NCI-H146 (cell line): ENCODE measurements at regions not wholly inside any gene's neighbourhood (a gene's known extent, or its start where the extent isn't known, plus 50 kb on each side); places are given as distances from the start of the nearest gene placed in this dataset.

Experiments used
- DNase-seq: peaks from one replicate; lab custom pipeline; 2025; lab: John Stamatoyannopoulos, UW

DNA sequence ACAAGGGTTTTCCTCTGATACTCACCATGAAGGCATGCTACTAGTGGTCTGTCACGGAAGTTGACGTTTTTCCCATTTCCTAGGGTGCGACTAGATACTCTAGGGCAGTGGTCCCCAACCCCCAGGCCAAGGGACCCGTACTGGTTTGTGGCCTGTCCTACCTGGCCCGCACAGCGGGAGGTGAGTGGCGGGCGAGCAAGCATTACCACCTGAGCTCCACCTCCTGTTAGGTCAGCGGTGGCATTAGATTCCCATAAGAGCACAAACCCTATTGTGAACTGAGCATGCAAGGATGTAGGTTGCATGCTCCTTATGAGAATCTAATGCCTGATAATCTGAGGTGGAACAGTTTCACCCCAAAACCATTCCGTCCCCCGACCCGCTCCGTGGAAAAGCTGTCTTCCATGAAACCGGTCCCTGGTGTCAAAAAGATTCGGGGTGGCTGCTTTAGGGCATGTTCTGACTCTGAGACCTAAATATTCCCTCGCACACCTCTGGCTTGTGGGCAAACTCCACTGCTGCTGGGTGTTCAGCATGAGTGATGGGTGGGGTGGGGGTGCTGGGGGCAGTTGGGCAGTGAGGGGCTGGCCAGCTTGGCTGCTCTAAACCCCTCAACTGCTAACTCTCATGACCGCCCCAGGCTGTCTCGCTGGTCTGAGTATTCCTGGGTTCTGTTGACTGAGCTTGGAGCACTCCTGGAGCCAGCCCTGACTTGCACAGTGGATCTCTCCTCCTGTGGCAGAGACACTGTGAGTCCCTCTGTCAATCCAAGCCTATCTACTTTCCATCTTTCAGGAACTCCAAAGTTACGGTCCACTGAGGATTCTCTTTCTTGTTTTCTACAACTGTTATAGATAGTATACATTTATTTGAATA, 78.3 kb upstream of the NEK6 start:
- no peak for DNase-seq

DNA sequence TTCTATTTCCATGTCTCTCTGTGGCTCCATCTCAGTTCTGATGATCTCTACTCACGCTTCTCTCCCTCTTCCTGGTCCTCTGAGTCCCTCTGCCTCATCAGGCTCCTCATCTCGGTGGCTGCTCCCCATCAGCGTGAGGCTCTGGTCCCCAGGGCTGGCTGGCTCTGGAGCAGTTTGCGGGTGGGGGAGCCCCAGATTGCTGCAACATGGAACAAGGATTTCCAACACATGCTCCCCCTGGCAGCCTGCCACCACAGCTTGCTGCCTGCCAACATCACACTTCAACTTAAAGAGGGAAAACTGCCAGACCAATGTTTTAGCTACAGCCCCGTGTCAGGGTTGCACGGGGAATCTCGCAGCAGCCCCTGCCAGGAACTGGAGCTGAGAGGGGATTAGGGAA, 77.2 kb upstream of the NEK6 start:
- DNase-seq: no peak

DNA sequence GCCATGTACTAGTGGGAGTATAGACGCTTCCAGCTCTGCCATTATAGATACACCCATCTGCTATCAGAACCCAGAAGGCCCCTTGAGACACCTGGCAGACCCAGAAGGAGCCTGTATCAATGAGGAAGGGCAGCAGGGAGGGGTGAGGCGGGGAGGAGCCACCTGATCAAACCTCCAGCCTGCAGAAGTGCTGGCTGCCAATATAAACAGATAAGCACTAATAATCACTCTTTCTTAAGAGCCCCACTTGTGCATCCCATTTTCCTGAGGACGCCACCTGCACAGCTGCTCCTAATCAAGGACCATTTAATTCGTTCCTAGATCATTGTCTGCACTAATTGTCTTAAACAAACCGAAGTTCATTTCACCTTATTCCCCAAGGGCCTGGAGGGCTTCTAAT, 75.0 kb upstream of the NEK6 start:
- DNase-seq: peak; percentile 75

DNA sequence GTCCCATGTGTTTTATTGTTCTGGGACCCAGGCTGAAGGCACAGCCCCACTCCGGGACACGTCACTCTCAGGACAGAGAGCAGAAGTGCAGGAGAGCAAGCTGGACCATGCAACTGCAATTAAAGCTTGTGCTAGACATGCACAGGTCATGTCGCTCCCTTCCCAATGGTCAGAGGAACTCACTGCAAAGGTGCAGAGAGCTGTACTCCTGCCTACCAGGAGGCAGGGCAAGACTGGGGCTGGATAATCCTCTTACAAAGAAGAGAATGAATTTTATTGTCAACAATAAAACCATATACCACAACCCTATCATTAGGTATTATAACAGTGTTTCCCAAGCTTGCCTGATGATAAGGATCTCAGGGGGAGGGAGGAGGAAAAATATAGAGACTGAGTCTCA, 74.0 kb upstream of the NEK6 start:
- DNase-seq: peak; percentile 7

DNA sequence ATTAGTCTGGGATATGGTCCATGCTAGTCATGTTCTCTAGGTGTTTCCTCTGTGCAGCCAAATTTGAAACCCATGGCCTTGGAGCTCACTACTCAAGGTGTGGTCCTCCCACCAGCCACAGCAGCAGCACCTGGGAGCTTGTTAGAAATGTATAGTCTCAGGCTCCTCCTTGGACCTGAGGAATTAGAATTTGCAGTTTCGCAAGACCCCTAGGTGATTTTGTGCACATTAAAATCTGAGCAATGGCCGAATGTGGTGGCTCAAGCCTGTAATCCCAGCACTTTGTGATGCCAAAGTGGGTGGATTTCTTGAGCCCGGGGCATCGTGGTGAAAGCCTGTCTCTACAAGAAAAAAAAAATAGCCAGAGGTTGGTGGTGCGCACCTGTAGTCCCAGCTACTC, 72.3 kb upstream of the NEK6 start:
- DNase-seq: no peak

DNA sequence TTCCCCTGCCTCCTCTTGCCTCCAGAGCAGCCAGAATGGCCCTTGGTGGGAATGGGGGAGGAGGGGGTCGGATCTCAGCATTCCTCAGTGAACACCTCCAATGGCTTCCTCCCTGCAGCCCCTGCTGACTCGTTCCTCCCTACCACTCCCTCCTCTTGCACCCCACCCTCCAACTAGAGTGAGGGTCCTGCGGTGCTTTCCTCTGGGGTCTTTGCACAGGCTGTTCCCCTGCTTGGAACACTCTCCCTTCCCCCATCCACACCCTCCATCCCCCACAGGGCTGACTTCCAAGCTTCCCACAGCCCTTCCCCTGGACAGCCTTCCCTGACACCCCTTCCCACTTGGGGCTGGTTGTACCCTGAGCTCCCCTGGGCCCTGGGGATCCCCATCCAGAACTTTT, 70.4 kb upstream of the NEK6 start:
- DNase-seq: no peak

DNA sequence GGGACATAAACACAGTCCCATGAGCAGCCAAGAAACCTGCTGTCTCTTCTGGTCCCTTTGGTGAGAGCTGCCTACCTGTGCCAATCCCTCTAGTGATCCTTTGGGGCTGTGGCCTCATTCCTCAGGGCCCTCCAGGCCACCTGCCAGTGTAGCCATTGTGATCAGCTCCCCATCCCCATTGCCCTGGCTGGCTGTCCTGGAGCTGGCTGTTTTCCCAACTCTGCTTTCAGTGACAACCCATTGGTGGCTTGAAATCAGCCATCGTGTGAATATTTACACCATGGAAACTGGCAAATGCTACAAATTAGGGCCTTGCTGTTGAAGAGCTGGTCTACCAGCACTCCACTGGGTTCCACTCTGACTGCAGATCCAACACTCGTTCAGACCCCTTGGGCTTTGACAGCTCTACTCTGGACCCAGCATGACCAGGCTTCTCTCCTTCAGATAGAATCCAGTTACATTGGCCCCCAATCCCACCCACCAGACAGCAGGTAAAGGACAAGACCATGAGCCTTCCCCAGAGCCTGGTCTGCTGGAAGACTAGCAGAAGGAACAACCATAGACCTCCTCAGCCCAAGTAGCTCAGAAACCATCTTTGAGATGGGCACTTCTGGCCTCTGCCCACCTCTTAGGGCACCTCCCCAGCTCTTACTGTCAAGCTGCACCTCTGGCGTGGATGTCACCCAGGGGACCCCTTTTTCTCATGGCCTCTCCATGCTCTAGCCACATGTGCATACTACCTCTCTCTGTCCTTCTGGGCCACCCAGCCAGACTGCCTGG, 69.2 kb upstream of the NEK6 start:
- no peak for DNase-seq

DNA sequence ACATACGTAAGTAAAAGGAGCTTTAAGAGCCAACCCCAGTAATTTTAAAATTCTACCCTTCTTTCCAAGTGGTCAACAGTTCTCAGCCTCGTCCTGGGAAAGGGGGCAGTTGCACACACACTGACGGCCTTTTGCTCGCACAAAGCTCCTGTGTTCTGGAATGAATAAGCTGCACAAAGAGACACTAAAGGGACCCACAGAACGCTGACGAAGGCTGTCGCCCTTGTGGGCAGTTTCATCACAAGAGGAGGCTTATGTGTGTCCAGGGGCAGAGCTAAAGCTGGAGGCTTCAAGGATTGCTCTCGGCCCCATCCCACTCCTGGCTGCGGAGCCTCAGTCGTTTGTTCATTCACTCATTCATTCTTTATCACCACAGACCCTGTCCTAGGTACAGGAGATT, 67.0 kb upstream of the NEK6 start:
- no peak for DNase-seq

DNA sequence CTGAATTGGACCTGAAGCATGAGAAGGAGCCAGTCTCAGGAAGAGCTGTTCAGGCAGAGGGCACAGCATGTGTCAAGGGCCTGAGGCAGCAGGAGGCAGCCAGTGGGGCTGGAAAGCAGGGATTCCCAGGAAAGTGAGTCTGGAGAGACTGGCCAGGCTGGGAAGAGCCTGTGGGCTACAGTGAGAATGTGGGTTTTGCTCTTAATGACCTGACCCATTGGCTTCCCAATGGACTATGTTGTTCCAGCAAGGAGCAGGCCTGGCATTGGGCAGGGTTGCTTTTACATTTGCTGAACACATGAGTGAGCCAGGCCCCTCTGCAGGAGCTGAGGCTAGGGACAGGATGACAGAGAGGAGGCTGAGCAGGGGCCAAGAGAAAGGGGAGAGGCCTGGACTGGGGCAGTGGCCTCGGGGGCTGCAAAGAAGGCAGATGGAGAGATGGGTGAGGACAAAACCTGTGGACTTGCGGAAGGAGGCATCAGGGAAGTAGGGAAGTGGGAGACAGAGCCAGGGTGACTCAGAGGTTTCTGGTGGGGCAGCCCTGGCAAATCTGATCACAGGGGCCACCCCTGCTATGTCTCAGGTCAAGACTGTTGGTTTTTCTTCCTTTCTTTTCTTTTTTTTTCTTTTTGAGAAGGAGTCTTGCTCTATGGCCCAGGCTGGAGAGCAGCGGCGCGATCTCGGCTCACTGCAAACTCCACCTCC, 65.9 kb upstream of the NEK6 start:
- no peak for DNase-seq

DNA sequence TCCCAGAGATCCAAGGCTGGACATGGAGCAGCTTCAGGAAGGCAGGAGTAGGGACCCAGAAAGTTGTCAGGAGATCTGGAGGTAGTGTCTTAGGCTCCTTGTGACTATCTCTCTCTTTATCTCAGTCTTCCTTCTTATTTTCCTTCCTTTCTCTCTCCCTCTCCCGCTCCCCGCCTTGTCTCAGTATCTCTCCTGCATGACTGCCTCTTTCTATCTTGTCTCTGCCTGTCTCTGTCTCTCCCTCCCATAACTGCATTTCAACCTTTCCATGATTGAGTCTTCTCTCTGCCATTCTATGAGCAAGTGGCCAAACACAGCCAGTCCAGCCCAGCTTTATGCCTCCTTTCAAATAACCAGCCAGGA, 61.0 kb upstream of the NEK6 start:
- no peak for DNase-seq

DNA sequence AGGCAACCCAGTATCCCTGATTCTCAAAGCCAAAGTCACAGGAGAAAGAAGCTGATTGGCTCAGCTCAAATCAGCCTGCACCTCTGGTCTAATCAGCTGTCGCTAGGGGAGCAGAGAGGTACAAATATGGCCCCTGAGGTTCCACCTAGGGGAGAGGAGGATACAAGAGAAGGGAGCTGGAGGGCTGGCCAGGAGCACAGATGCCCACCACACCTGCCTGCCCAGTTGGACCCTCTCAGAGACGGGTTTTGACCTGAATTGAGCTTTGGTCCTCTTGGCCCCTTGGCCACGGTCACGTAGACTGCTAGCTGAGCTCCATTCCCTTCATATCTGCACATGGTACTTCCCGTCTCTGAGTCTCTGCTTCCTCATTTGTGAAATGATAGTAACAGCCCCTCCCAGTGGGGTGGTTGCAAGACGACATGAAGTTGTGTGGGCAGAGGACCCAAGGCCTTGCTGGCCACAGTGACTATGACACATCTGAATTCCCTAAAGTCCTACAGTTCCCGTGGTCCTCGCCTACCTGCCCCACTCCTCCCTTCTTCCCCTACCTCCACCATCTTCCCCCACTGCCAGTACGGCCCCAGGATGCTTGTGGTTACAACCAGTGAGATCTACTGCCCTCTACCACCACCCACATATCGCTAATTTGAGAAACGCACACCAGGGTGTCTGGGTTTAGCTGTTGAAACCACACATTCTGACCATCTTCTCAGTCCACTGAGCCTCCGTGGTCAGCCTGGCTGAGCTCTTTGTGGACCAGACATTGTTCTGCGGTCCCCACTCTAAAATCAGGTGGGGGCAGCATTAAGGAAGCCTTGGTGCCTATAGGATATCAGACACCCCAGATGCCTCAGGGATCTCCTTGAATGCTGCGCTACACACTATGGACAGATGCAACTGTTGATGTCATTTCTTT, 60.3 kb upstream of the NEK6 start:
- DNase-seq: no peak

DNA sequence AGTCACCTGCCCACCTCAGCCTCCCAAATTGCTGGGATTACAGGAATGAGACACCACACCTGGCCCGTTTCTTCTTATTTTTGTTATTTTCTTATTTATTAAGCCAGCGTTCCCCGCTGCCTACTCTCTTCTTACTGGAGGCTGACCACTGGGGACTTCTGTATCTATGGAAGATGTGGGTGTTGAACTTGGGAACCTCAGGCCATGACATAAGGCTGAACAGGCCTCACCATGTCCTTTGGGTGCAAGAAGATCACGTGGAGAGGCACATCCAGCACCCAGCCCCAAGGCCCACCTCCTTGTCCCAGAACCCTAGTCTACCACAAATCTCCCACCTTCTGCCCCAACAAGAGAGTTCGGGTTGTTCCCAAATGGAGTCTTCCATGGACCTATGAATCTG, 59.4 kb upstream of the NEK6 start:
- DNase-seq: no peak

DNA sequence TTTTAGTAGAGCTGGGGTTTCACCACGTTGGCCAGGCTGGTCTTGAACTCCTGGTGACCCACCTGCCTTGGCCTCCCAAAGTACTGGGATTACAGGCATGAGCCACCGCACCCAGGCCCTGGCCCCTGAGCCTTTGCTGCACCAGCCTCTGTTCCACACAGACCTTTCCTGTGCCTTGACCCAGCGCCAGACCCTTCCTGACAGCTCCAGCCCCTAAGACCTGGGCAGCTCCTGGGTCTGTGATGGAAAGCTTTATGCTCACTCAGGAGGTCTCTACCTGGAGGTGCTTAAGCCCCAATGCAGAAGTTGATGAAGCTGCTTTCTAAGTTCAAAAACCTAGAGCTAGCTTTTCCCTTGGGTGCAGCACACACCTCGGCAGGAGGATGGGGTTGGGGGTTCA, 58.8 kb upstream of the NEK6 start:
- DNase-seq: no peak

DNA sequence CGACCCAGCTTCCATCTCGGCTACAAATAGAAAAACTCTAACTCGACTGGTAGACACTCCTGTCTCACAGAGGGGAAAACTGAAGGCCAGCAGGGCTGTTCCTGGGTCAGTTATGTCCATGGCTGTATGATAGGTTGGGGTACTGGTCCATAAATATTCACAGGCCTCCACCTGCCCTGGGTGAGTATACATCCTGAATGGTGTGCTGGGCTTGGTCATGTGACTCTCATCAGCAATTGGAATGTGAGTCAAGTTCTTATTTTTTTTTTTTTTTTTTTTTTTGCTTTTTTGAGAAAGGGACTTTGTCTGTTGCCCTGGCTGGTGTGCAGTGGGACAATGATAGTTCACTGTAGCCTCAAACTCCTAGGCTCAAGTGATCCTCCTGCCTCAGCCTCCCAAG, 58.3 kb upstream of the NEK6 start:
- no peak for DNase-seq

DNA sequence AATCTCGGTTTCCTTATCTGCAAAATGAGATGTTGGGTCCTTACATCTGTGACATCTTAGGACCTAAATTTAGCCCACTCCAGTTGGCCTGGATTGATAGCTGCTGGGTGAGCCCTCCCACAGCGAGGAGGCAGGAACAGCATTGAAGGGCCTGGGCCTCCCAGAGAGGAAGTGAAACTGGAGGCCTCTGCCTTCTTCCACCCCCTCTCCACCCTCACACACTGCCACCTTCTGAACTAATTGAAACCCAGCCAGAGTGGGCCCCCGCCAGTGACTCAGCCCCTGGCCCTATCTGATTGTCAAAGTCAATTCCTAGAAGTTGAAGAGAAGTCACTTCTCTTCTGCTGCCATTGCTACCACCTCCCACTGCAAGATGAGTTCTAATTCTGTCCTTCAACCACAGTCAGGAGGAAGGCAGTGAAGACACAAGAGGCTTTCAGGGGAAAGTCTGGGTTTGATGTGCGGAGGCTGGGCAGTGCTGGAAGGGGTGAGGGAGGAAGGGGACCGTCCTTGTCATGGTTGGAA, 55.2 kb upstream of the NEK6 start:
- no peak for DNase-seq

DNA sequence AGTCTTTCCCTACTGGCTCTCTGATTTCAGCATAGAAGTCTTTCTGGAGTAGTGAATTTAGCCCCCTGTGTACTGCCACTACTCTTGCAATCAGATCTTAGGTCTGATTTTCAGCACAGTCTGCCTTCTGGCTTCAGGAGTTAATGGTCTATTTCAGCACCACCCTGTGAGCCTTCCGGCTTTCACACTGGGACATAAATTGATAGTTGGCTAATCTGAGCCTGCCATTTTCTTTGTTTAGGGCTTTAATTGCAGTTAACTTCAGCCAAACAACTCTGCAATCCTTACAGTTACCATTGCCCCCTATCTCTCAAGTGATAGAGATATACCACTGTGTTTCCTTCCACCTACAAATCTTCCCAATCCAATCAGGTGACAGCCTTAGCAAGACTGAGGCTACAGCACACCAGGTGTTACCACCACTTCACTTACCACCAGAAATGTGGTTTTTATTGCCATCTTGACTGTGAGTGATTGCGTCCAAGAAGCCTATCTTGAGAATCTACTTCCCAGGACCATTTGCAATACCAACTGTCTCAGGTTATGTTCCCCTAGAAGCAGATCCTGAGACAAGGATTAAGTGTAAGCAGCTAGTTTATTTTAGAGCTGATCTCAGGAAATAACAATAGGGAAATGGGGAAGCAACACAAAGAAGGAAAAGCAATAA, 51.9 kb upstream of the NEK6 start:
- DNase-seq: no peak

DNA sequence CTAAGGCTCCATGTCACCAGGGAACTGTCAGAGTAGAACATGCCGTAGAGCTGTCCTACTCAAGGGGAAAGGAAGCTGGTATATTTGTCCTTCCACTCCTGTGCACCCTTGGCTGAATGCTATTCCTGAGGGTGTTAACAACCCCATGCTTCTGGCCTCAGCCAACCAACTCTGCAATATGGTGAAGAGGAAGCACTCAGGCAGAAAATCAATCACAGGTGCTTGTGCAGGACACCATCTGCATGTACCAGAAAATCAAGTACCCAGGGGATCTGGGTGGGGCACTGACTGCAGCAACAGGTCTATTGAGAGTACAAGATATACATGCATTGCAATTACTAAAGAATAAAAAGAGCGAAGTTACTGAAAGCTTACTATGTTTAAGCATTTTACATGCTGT, 51.4 kb upstream of the NEK6 start:
- DNase-seq: peak; percentile 1
